Thyroid gland (tissue), 4 donors: ENCODE measurements at regions not wholly inside any gene's neighbourhood (a gene's known extent, or its start where the extent isn't known, plus 50 kb on each side); places are given as distances from the start of the nearest gene placed in this dataset.

Experiments
- POLR2A ChIP-seq, 2 donors: fragments of 450-650 bp; IDR thresholded peaks; one replicate each; pipeline ENCODE4 v1.6.1; 2017; ENCODE audit warnings: antibody characterized with exemption in 2 of 2, mild to moderate bottlenecking in 2 of 2, moderate library complexity in 1 of 2
- TF ChIP-seq, protein P1 (sequence below), 6 experiments: fragments of 200-600 bp in 3 of 6; fragments of 450-650 bp in 3 of 6; sonication (generic) in 3 of 6; IDR thresholded peaks; one replicate each; pipeline ENCODE4 v1.5.1; 2016 to 2019; ENCODE audit warnings: antibody characterized with exemption in 6 of 6, mild to moderate bottlenecking in 2 of 6, inconsistent platforms in 1 of 6, moderate library complexity in 1 of 6

DNA sequence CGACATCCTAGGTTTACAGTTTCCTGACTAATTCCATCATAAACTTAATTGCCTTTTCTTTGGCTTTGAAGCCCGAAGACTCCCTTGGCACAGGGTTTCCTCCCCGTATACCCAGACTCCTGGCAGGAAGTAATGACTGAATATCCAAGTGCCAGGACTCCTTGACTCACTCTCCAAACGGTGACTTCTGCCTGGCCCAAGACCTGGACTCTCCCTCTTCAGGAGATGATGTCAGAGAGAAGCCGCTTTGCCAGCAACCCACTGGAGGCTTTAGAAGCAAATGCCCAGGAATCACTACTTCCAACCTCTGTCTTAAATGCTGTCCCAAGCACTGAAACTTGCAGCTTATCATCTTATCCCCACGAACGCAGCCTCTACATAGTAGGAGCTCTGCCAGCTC, 146.5 kb downstream of the RGS9 start:
- TF ChIP-seq, protein P1, sequence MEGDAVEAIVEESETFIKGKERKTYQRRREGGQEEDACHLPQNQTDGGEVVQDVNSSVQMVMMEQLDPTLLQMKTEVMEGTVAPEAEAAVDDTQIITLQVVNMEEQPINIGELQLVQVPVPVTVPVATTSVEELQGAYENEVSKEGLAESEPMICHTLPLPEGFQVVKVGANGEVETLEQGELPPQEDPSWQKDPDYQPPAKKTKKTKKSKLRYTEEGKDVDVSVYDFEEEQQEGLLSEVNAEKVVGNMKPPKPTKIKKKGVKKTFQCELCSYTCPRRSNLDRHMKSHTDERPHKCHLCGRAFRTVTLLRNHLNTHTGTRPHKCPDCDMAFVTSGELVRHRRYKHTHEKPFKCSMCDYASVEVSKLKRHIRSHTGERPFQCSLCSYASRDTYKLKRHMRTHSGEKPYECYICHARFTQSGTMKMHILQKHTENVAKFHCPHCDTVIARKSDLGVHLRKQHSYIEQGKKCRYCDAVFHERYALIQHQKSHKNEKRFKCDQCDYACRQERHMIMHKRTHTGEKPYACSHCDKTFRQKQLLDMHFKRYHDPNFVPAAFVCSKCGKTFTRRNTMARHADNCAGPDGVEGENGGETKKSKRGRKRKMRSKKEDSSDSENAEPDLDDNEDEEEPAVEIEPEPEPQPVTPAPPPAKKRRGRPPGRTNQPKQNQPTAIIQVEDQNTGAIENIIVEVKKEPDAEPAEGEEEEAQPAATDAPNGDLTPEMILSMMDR (IDR thresholded peaks at IDR 0.05): no peak
- TF ChIP-seq POLR2A (IDR thresholded peaks at IDR 0.05): no peak
